OCI-LY1 (cell line): ENCODE measurements at regions not wholly inside any gene's neighbourhood (a gene's known extent, or its start where the extent isn't known, plus 50 kb on each side); places are given as distances from the start of the nearest gene placed in this dataset.

ENCODE experiments used
- EZH2 ChIP-seq: fragments of 200-600 bp; sonication (generic), shearing (Covaris generic); IDR thresholded peaks from 2 replicates; pipeline ENCODE4 v1.8.0; 2017; ENCODE audit warnings: borderline replicate concordance, mixed run types, mild to moderate bottlenecking, antibody characterized with exemption, low read length, moderate library complexity, mixed read lengths
- TF ChIP-seq, protein P1 (sequence below): fragments of 200-600 bp; sonication (generic), shearing (Covaris generic); IDR thresholded peaks from 2 replicates; pipeline ENCODE4 v1.5.1; 2017; ENCODE audit warnings: mild to moderate bottlenecking, antibody characterized with exemption, low read length, moderate library complexity, mixed read lengths

GRCh38 chrX:47722260-47722659 is 63.3 kb upstream of the UXT start:
- no peak for TF ChIP-seq EZH2
- TF ChIP-seq, protein P1, sequence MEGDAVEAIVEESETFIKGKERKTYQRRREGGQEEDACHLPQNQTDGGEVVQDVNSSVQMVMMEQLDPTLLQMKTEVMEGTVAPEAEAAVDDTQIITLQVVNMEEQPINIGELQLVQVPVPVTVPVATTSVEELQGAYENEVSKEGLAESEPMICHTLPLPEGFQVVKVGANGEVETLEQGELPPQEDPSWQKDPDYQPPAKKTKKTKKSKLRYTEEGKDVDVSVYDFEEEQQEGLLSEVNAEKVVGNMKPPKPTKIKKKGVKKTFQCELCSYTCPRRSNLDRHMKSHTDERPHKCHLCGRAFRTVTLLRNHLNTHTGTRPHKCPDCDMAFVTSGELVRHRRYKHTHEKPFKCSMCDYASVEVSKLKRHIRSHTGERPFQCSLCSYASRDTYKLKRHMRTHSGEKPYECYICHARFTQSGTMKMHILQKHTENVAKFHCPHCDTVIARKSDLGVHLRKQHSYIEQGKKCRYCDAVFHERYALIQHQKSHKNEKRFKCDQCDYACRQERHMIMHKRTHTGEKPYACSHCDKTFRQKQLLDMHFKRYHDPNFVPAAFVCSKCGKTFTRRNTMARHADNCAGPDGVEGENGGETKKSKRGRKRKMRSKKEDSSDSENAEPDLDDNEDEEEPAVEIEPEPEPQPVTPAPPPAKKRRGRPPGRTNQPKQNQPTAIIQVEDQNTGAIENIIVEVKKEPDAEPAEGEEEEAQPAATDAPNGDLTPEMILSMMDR, result no peak
